H1 (cell line): ENCODE measurements at regions not wholly inside any gene's neighbourhood (a gene's known extent, or its start where the extent isn't known, plus 50 kb on each side); places are given as distances from the start of the nearest gene placed in this dataset.

ENCODE experiments used
- CTCF ChIA-PET: fragments of 300-600 bp; sonication (Branson Sonifier 250); formaldehyde crosslinking; loops from one replicate; lab custom pipeline; 2021; ENCODE audit not compliant: partially characterized antibody; lab: Charles Lee
- POLR2A ChIA-PET: fragments of 300-600 bp; sonication (Branson Sonifier 250); formaldehyde crosslinking; loops from one replicate; lab custom pipeline; 2021; ENCODE audit warnings: inconsistent platforms; ENCODE audit not compliant: partially characterized antibody; lab: Charles Lee
- DNase-seq, 2 experiments: peaks; one replicate each; pipeline versions ENCODE4 v3.0.0 to v3.0.0-alpha.2; 2010 to 2022; ENCODE audit warnings: low spot score in 2 of 2, low read depth in 1 of 2, mixed read lengths in 1 of 2
- FAIRE-seq: peaks from 2 replicates; lab custom pipeline; 2011; peaks lifted over from hg19 to GRCh38; lab: Jason Lieb, UNC
- H2AFZ ChIP-seq: 2 replicates; pipeline ENCODE4 v1.8.1; 2012; ENCODE audit warnings: low read length, inconsistent platforms
- H2AK5ac ChIP-seq: 2 replicates; pipeline ENCODE4 v1.6.1; 2013; ENCODE audit warnings: low read depth, low read length
- H2BK120ac ChIP-seq: replicated peaks from 2 replicates; pipeline ENCODE3; 2013; ENCODE audit warnings: low read depth, low read length, inconsistent platforms
- H2BK12ac ChIP-seq: 2 replicates; pipeline ENCODE4 v1.6.1; 2013; ENCODE audit warnings: low read depth, low read length
- H2BK15ac ChIP-seq: 2 replicates; pipeline ENCODE4 v1.6.1; 2013; ENCODE audit warnings: low read length
- H2BK20ac ChIP-seq: 2 replicates; pipeline ENCODE4 v1.6.1; 2013; ENCODE audit warnings: low read length
- H2BK5ac ChIP-seq: 2 replicates; pipeline ENCODE4 v1.6.1; 2013; ENCODE audit warnings: low read depth, low read length
- H3K14ac ChIP-seq: 2 replicates; pipeline ENCODE4 v1.6.1; 2013; ENCODE audit warnings: inconsistent platforms; ENCODE audit not compliant: insufficient read length
- H3K18ac ChIP-seq: 2 replicates; pipeline ENCODE4 v1.6.1; 2013; ENCODE audit warnings: low read length; ENCODE audit errors: extremely low read depth
- H3K23ac ChIP-seq: 2 replicates; pipeline ENCODE4 v1.6.1; 2013; ENCODE audit warnings: inconsistent platforms; ENCODE audit not compliant: insufficient read length
- H3K23me2 ChIP-seq: 2 replicates; pipeline ENCODE4 v1.6.1; 2013; ENCODE audit warnings: low read depth, low read length
- H3K27ac ChIP-seq: 2 replicates; pipeline ENCODE4 v1.6.1; 2011; ENCODE audit warnings: low read depth, low read length, inconsistent platforms
- H3K27me3 ChIP-seq, 4 experiments: replicated peaks in 1 of 4; 1 replicate in 1 of 4; 2 replicates in 3 of 4; pipeline versions ENCODE4 v1.6.1 to v1.8.1; 2011 to 2013; ENCODE audit warnings: low read length in 3 of 4, mild to moderate bottlenecking in 3 of 4, inconsistent platforms in 2 of 4, mixed read lengths in 2 of 4, moderate library complexity in 1 of 4; ENCODE audit not compliant: control insufficient read depth in 3 of 4, insufficient read depth in 3 of 4; ENCODE audit errors: extremely low read depth in 1 of 4
- H3K36me3 ChIP-seq, 4 experiments: 2 replicates each; pipeline versions ENCODE4 v1.6.1 to v1.8.1; 2011 to 2013; ENCODE audit warnings: mild to moderate bottlenecking in 4 of 4, low read length in 3 of 4, moderate library complexity in 2 of 4, control low read depth in 1 of 4, inconsistent platforms in 1 of 4; ENCODE audit not compliant: insufficient read depth in 4 of 4, control insufficient read depth in 2 of 4
- H3K4ac ChIP-seq: replicated peaks from 2 replicates; pipeline ENCODE3; 2013; ENCODE audit warnings: low read length, low read depth, mixed read lengths, inconsistent platforms; ENCODE audit not compliant: insufficient read length
- H3K4me1 ChIP-seq, 4 experiments: replicated peaks in 1 of 4; 1 replicate in 1 of 4; 2 replicates in 3 of 4; pipeline versions ENCODE4 v1.6.1 to v1.8.1; 2011 to 2013; ENCODE audit warnings: low read length in 3 of 4, inconsistent platforms in 2 of 4, mixed read lengths in 1 of 4; ENCODE audit not compliant: insufficient read depth in 4 of 4, control insufficient read depth in 3 of 4
- H3K4me2 ChIP-seq, 2 experiments: 2 replicates each; pipeline versions ENCODE4 v1.6.1 to v1.8.1; 2011 to 2013; ENCODE audit warnings: low read depth in 2 of 2, low read length in 2 of 2, control low read depth in 1 of 2, inconsistent platforms in 1 of 2, mild to moderate bottlenecking in 1 of 2; ENCODE audit not compliant: insufficient read depth in 1 of 2
- H3K4me3 ChIP-seq, 4 experiments: fragments of 200-600, 300-600 bp in 1 of 4; sonication (generic), shearing (Covaris generic), sonication (Bioruptor Twin) in 1 of 4; 2 replicates each; pipeline versions ENCODE4 v1.5.1 to v1.8.1; 2011 to 2016; ENCODE audit warnings: low read length in 4 of 4, low read depth in 3 of 4, control low read depth in 2 of 4, inconsistent platforms in 2 of 4, mild to moderate bottlenecking in 2 of 4, mixed read lengths in 1 of 4, moderate library complexity in 1 of 4; ENCODE audit not compliant: insufficient read depth in 2 of 4; ENCODE audit errors: extremely low read depth in 1 of 4
- H3K56ac ChIP-seq: replicated peaks from 2 replicates; pipeline ENCODE3; 2013; ENCODE audit warnings: low read depth, mild to moderate bottlenecking, mixed read lengths, low read length, inconsistent platforms; ENCODE audit not compliant: insufficient read length
- H3K79me1 ChIP-seq: 2 replicates; pipeline ENCODE4 v1.6.1; 2013; ENCODE audit warnings: low read depth, low read length, control low read depth
- H3K79me2 ChIP-seq, 2 experiments: 2 replicates each; pipeline versions ENCODE4 v1.6.1 to v1.8.1; 2012 to 2013; ENCODE audit warnings: low read length in 2 of 2, mild to moderate bottlenecking in 2 of 2, inconsistent platforms in 1 of 2; ENCODE audit not compliant: insufficient read depth in 2 of 2, control insufficient read depth in 1 of 2
- H3K9ac ChIP-seq, 4 experiments: replicated peaks in 1 of 4; 1 replicate in 1 of 4; 2 replicates in 3 of 4; pipeline versions ENCODE4 v1.6.1 to v1.8.1; 2011 to 2013; ENCODE audit warnings: low read depth in 3 of 4, low read length in 3 of 4, control low read depth in 2 of 4, mild to moderate bottlenecking in 2 of 4, moderate library complexity in 2 of 4, inconsistent platforms in 1 of 4; ENCODE audit errors: extremely low read depth in 1 of 4
- H3K9me3 ChIP-seq, 2 experiments: 2 replicates each; pipeline versions ENCODE4 v1.6.1 to v1.8.1; 2012 to 2013; ENCODE audit warnings: mild to moderate bottlenecking in 2 of 2, moderate library complexity in 2 of 2, control low read depth in 1 of 2, inconsistent platforms in 1 of 2, low read depth in 1 of 2, low read length in 1 of 2, mixed read lengths in 1 of 2; ENCODE audit not compliant: insufficient read depth in 2 of 2
- H4K20me1 ChIP-seq, 2 experiments: replicated peaks in 1 of 2; 2 replicates each; pipeline versions ENCODE3 to v1.8.1; 2011 to 2013; ENCODE audit warnings: inconsistent platforms in 2 of 2, low read length in 2 of 2, mild to moderate bottlenecking in 1 of 2; ENCODE audit not compliant: insufficient read depth in 2 of 2, control insufficient read depth in 1 of 2
- H4K5ac ChIP-seq: 2 replicates; pipeline ENCODE4 v1.6.1; 2013; ENCODE audit warnings: low read length, low read depth, mixed read lengths, inconsistent platforms; ENCODE audit not compliant: insufficient read length
- H4K8ac ChIP-seq: 2 replicates; pipeline ENCODE4 v1.8.0; 2013; ENCODE audit warnings: mild to moderate bottlenecking, moderate library complexity, low read length, inconsistent platforms; ENCODE audit not compliant: insufficient read depth; ENCODE audit errors: extremely low read depth
- H4K91ac ChIP-seq: replicated peaks from 2 replicates; pipeline ENCODE3; 2013; ENCODE audit warnings: low read length, mixed read lengths, inconsistent platforms; ENCODE audit not compliant: insufficient read length
- ATF3 ChIP-seq: IDR thresholded peaks from 2 replicates; pipeline ENCODE4 v1.6.1; 2011; ENCODE audit warnings: low read depth, mild to moderate bottlenecking, low read length; ENCODE audit not compliant: insufficient read depth
- BACH1 ChIP-seq: IDR thresholded peaks from 2 replicates; pipeline ENCODE4 v1.6.1; 2012; ENCODE audit warnings: low read length, improper control_type of control experiment
- CBX5 ChIP-seq: fragments of 300-800, 300-1000 bp; sonication (generic); IDR thresholded peaks from 2 replicates; pipeline ENCODE4 v1.7.1; 2016; ENCODE audit warnings: antibody characterized with exemption, low read length, low read depth
- CHD2 ChIP-seq: IDR thresholded peaks from 2 replicates; pipeline ENCODE4 v1.6.1; 2012; ENCODE audit warnings: low read length, improper control_type of control experiment
- EZH2 ChIP-seq: fragments of 200-600 bp; sonication (generic); IDR thresholded peaks from 2 replicates; pipeline ENCODE4 v1.7.1; 2012; ENCODE audit warnings: low read depth, mild to moderate bottlenecking, moderate library complexity, low read length, inconsistent platforms; ENCODE audit not compliant: severe bottlenecking
- FOSL1 ChIP-seq: IDR thresholded peaks from 2 replicates; pipeline ENCODE4 v1.6.1; 2011; ENCODE audit warnings: mild to moderate bottlenecking, low read depth, low read length, moderate library complexity; ENCODE audit not compliant: insufficient read depth
- NRF1 ChIP-seq: IDR thresholded peaks from 2 replicates; pipeline ENCODE4 v1.6.1; 2011; ENCODE audit warnings: mild to moderate bottlenecking, low read depth, low read length, improper control_type of control experiment
- POU5F1 ChIP-seq: IDR thresholded peaks from 2 replicates; pipeline ENCODE4 v1.6.1; 2011; ENCODE audit warnings: low read depth, mild to moderate bottlenecking, low read length, moderate library complexity
- RFX5 ChIP-seq: IDR thresholded peaks from 2 replicates; pipeline ENCODE4 v1.6.1; 2011; ENCODE audit warnings: low read depth, low read length, improper control_type of control experiment, borderline replicate concordance
- SIRT6 ChIP-seq: IDR thresholded peaks from one replicate; pipeline ENCODE4 v1.7.1; 2012; ENCODE audit warnings: low read length, inconsistent platforms
- SP2 ChIP-seq: IDR thresholded peaks from 2 replicates; pipeline ENCODE4 v1.6.1; 2012; ENCODE audit warnings: mild to moderate bottlenecking, low read length, inconsistent platforms
- TBP ChIP-seq: IDR thresholded peaks from 2 replicates; pipeline ENCODE4 v1.6.1; 2011; ENCODE audit warnings: low read depth, low read length, improper control_type of control experiment
- WGBS, 2 experiments: shearing (Covaris generic) in 1 of 2; methylation state at CpG; one replicate each; pipeline versions ENCODE4 v1.1.6 to v1.1.7; 2013 to 2015; ENCODE audit warnings: low lambda C conversion rate in 2 of 2, mixed read lengths in 2 of 2, inconsistent platforms in 1 of 2, low coverage in 1 of 2, missing lambda C conversion rate in 1 of 2; ENCODE audit not compliant: insufficient replicate concordance in 2 of 2, insufficient coverage in 1 of 2, insufficient read length in 1 of 2; ENCODE audit errors: extremely low coverage in 1 of 2, missing lambda C conversion rate in 1 of 2; 5-methylcytosine and 5-hydroxymethylcytosine counted together

- CTCF ChIA-PET: interaction anchor here (0.6 to 1.0 kb wide), 4 partner anchors 27 to 374 kb away, joined by 3 read pairs; no protein-coding TSS in a partner anchor
These were observed 1101.2 kb upstream of the RBFOX1 start for GRCh38 chr16:6231398-6231797.

More at GRCh38 chr16:6231398-6231797, 1101.2 kb upstream of the RBFOX1 start:
- no peaks in the 10 kb centered on the region for H3K79me1 ChIP-seq
- H3K14ac ChIP-seq: no peak overlapping the region
- H2BK12ac ChIP-seq: no peak overlapping the region
- H3K9ac ChIP-seq: no peak overlapping the region
- no peak overlapping the region for H3K23ac ChIP-seq
- no peak overlapping the region for H2BK5ac ChIP-seq
- H4K91ac ChIP-seq: no peak overlapping the region
- no peak for DNase-seq
- WGBS, 2 experiments: 82% methylated on average over 1 of the region's 1 CpG; no CpG with 5 or more reads in 1 of the 2 experiments
- no peak overlapping the region for H2AK5ac ChIP-seq
- H3K27ac ChIP-seq: no peak overlapping the region
- TF ChIP-seq EZH2: no peak
- no peak for TF ChIP-seq ATF3
- TF ChIP-seq RFX5: no peak
- no peak for TF ChIP-seq CHD2
- no peak for TF ChIP-seq TBP
- TF ChIP-seq POU5F1: no peak
- TF ChIP-seq NRF1: no peak
- TF ChIP-seq BACH1: no peak
- TF ChIP-seq SIRT6: no peak
- no peak for TF ChIP-seq SP2
- no peak for TF ChIP-seq CBX5
- no peak for TF ChIP-seq FOSL1
- no peaks in the 10 kb centered on the region; a peak in 1 of 7 replicates for H3K4me1 ChIP-seq
- H3K56ac ChIP-seq: no peak overlapping the region
- no peak overlapping the region for H2BK15ac ChIP-seq
- H4K5ac ChIP-seq: no peak overlapping the region
- no peak overlapping the region for H3K4me3 ChIP-seq
- H3K4ac ChIP-seq: no peak overlapping the region
- no peaks in the 10 kb centered on the region; a peak in 1 of 4 replicates for H3K9me3 ChIP-seq
- H3K79me2 ChIP-seq: no peaks in the 10 kb centered on the region
- no peak overlapping the region for H2BK120ac ChIP-seq
- no peaks in the 10 kb centered on the region for H3K36me3 ChIP-seq
- no peak overlapping the region for H2BK20ac ChIP-seq
- H3K18ac ChIP-seq: no peak overlapping the region
- H3K27me3 ChIP-seq: no peaks in the 10 kb centered on the region
- POLR2A ChIA-PET: no interaction called here
- H4K20me1 ChIP-seq: no peaks in the 10 kb centered on the region
- no peak overlapping the region for H4K8ac ChIP-seq
- no peak for FAIRE-seq
- H3K4me2 ChIP-seq: no peak overlapping the region
- no peak overlapping the region for H2AFZ ChIP-seq
- H3K23me2 ChIP-seq: peaks cover 2% of the 10 kb centered on the region; the same call in 1 of the 2 replicates
